Stimulated activated effector memory CD8-positive, alpha-beta T cell treated with anti-CD3 and anti-CD28 coated beads, Interleukin-12 subunit alpha, Interleukin-12 subunit beta, amount 100 ng/mL, for 72 hours (primary cell): ENCODE measurements at regions not wholly inside any gene's neighbourhood (a gene's known extent, or its start where the extent isn't known, plus 50 kb on each side); places are given as distances from the start of the nearest gene placed in this dataset.
"Not testable (repeated sequence)": the region's sequence is repeated elsewhere in the genome, so short reads cannot be mapped to it uniquely, and the experiment has no call there.

Source experiments
- ATAC-seq: fragments of 150-1000 bp; cut with Tn5 transposase; 2 replicates; pipeline ENCODE4 v1.10.0; 2021
- DNase-seq, 2 donors: peaks; one replicate each; pipeline ENCODE4 v3.0.0; 2021 to 2022; ENCODE audit warnings: low spot score in 2 of 2
- H3K27ac Mint-ChIP-seq: one replicate; pipeline ENCODE4 v1.8.0; 2022; ENCODE audit warnings: mild to moderate bottlenecking, mixed read lengths
- H3K36me3 Mint-ChIP-seq: one replicate; pipeline ENCODE4 v1.8.0; 2022; ENCODE audit warnings: mild to moderate bottlenecking, mixed read lengths
- H3K4me1 Mint-ChIP-seq: one replicate; pipeline ENCODE4 v1.8.0; 2022; ENCODE audit warnings: mixed read lengths
- H3K4me3 Mint-ChIP-seq: one replicate; pipeline ENCODE4 v1.8.0; 2022; ENCODE audit warnings: mild to moderate bottlenecking, mixed read lengths
- H3K9me3 Mint-ChIP-seq: one replicate; pipeline ENCODE4 v1.8.0; 2022; ENCODE audit warnings: mixed read lengths

- no peaks in the 10 kb centered on the region for H3K36me3 Mint-ChIP-seq
- ATAC-seq (no peak), DNase-seq (no peak)
- H3K4me1 Mint-ChIP-seq: no peaks in the 10 kb centered on the region
- H3K4me3 Mint-ChIP-seq: no peak overlapping the region
- no peak overlapping the region for H3K27ac Mint-ChIP-seq
- H3K9me3 Mint-ChIP-seq: no peaks in the 10 kb centered on the region
Observed at GRCh38 chr9:78383130-78383529, 86.2 kb downstream of the PSAT1 start.

GRCh38 chr9:78386348-78386747 lies 89.4 kb downstream of the PSAT1 start:
- no peak overlapping the region for H3K4me3 Mint-ChIP-seq
- H3K36me3 Mint-ChIP-seq: no peaks in the 10 kb centered on the region
- H3K9me3 Mint-ChIP-seq: no peaks in the 10 kb centered on the region
- ATAC-seq (no peak), DNase-seq (no peak)
- no peaks in the 10 kb centered on the region for H3K4me1 Mint-ChIP-seq
- no peak overlapping the region for H3K27ac Mint-ChIP-seq

DNA sequence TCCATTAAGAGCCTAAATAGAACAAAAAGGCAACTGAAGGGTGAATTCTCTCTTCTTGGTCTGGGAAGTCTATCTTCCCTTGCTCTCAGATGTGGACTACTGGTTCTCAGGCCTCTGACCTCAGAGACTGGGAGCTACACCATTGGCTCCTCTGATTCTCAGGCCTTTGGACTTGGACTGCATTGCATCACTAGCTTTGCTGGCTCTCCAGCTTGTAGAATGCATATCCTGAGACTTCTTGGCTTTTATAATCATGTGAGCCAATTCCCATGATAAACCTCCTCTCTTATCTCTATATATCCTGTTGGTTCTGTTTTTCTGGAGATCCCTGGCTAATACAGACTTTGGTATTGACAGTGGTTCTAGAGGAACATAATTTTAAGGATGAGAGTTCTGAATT lies 89.8 kb downstream of the PSAT1 start:
- Mint-ChIP-seq H3K4me3 (no peak overlapping the region), H3K9me3 (no peaks in the 10 kb centered on the region), H3K36me3 (no peaks in the 10 kb centered on the region), H3K4me1 (no peaks in the 10 kb centered on the region), H3K27ac (no peak overlapping the region)
- ATAC-seq: no peak
- DNase-seq: no peak

DNA sequence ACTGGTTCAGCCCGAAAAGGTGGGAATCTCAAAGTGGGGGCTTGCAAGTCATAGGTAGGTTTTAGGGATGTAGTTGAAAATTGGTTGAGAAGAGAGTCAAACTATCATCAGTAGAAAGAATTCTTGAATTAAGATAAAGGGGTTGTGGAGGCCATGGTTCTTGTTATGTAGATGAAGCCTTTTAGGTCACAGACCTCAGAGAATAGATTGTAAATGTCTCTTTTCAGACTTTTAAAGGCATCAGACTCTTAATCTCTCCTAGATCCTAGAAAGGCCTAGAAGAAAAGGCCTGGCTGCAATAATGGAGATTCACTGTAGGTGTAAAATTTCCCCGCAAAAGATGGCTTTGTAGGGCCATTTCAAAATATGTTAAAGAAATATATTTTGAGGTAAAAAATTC lies 96.4 kb downstream of the PSAT1 start:
- Mint-ChIP-seq H3K9me3 (no peaks in the 10 kb centered on the region), H3K27ac (no peak overlapping the region), H3K4me1 (no peaks in the 10 kb centered on the region), H3K4me3 (no peak overlapping the region), H3K36me3 (no peaks in the 10 kb centered on the region)
- DNase-seq: no peak
- no peak for ATAC-seq

- no peak for DNase-seq
- no peak for ATAC-seq
- Mint-ChIP-seq H3K4me3 (no peak overlapping the region), H3K4me1 (no peaks in the 10 kb centered on the region), H3K9me3 (no peaks in the 10 kb centered on the region), H3K36me3 (no peaks in the 10 kb centered on the region), H3K27ac (no peak overlapping the region)
Observed at GRCh38 chr9:78393932-78394331, 97.0 kb downstream of the PSAT1 start.

DNA sequence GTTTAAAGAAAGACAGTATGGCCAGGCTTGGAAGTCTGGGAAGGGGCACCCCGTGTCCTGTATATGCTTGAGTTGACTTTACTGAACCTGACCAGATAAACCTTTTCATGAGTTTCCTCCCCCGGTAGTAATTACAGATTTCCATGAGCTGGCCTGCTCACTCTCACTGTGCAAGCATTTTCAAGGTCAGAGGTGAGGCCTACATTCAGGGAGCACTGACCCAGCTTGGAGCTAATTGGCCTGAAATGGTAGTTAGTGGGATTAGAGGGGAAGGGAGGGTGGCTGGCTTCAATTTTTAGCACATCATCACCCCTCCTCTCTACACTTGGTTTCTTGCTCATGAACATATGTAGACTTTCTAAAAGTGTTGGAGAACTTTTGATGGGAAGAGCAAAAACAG lies 99.2 kb downstream of the PSAT1 start:
- Mint-ChIP-seq H3K36me3 (no peaks in the 10 kb centered on the region), H3K9me3 (no peaks in the 10 kb centered on the region), H3K4me1 (no peaks in the 10 kb centered on the region), H3K27ac (no peak overlapping the region), H3K4me3 (no peak overlapping the region)
- DNase-seq: no peak
- no peak for ATAC-seq

DNA sequence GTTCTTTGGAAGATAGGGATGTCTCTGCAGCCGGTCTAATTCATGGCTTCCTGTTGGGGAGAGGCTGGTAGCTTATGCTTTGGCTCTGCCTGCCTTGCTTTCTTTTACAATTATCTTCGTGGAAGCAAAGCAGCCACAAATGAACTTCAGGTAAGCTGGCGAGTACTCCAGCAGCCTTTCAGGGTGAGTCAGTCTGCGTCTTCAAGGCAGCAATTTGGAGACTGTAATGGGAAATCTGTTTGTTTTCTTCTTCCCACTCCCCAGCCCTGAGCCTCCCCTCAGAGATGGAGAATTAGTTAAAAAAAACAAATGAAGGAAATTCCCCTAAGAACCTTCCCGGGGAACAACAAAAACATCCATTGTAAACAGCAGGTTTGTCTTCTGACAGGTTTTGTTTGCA lies 100.1 kb downstream of the PSAT1 start:
- Mint-ChIP-seq H3K36me3 (no peaks in the 10 kb centered on the region), H3K4me3 (no peak overlapping the region), H3K27ac (no peak overlapping the region), H3K9me3 (no peaks in the 10 kb centered on the region), H3K4me1 (no peaks in the 10 kb centered on the region)
- no peak for ATAC-seq
- DNase-seq: no peak

GRCh38 chr9:78397454-78397853 lies 100.5 kb downstream of the PSAT1 start:
- H3K9me3 Mint-ChIP-seq: no peaks in the 10 kb centered on the region
- ATAC-seq: no peak
- no peak for DNase-seq
- no peaks in the 10 kb centered on the region for H3K36me3 Mint-ChIP-seq
- H3K27ac Mint-ChIP-seq: no peak overlapping the region
- no peaks in the 10 kb centered on the region for H3K4me1 Mint-ChIP-seq
- H3K4me3 Mint-ChIP-seq: no peak overlapping the region

- no peak for DNase-seq
- ATAC-seq: no peak
- H3K4me1 Mint-ChIP-seq: no peaks in the 10 kb centered on the region
- no peak overlapping the region for H3K4me3 Mint-ChIP-seq
- no peak overlapping the region for H3K27ac Mint-ChIP-seq
- no peaks in the 10 kb centered on the region for H3K9me3 Mint-ChIP-seq
- H3K36me3 Mint-ChIP-seq: no peaks in the 10 kb centered on the region
Observed at GRCh38 chr9:78399153-78399552, 102.2 kb downstream of the PSAT1 start.

GRCh38 chr9:78400496-78400895 lies 103.6 kb downstream of the PSAT1 start:
- Mint-ChIP-seq H3K36me3 (no peaks in the 10 kb centered on the region), H3K9me3 (no peaks in the 10 kb centered on the region), H3K27ac (no peak overlapping the region), H3K4me1 (no peaks in the 10 kb centered on the region), H3K4me3 (no peak overlapping the region)
- ATAC-seq (no peak), DNase-seq (no peak)

GRCh38 chr9:78405461-78405860 lies 108.5 kb downstream of the PSAT1 start:
- Mint-ChIP-seq H3K9me3 (no peaks in the 10 kb centered on the region), H3K27ac (no peak overlapping the region), H3K4me1 (no peaks in the 10 kb centered on the region), H3K4me3 (no peak overlapping the region), H3K36me3 (no peaks in the 10 kb centered on the region)
- no peak for ATAC-seq
- no peak for DNase-seq

DNA sequence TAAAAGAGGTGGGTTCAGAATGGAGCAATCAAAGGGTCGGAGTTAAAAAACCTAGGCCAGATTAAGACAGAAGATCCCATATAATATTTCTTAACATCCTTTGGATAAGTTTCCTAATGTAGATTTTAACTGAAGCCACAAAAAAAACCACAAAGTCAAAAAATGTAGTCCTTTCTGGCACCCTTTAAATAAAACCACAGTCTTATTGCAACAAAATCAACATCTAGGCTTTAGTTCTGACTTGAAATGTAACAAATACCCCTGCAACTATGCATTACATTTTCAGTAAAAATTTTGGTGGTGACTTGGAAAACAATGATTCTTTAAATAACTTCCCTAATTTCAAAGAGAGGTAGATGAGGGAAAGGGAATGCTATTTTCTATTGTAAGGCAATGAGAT lies 109.2 kb downstream of the PSAT1 start:
- H3K36me3 Mint-ChIP-seq: no peaks in the 10 kb centered on the region
- no peak overlapping the region for H3K27ac Mint-ChIP-seq
- no peak for ATAC-seq
- no peaks in the 10 kb centered on the region for H3K4me1 Mint-ChIP-seq
- no peaks in the 10 kb centered on the region for H3K9me3 Mint-ChIP-seq
- H3K4me3 Mint-ChIP-seq: no peak overlapping the region
- DNase-seq: no peak

- Mint-ChIP-seq H3K27ac (no peak overlapping the region), H3K4me1 (no peaks in the 10 kb centered on the region), H3K36me3 (no peaks in the 10 kb centered on the region), H3K4me3 (no peak overlapping the region), H3K9me3 (no peaks in the 10 kb centered on the region)
- ATAC-seq (no peak), DNase-seq (no peak)
Observed at GRCh38 chr9:78406933-78407332, 110.0 kb downstream of the PSAT1 start.

DNA sequence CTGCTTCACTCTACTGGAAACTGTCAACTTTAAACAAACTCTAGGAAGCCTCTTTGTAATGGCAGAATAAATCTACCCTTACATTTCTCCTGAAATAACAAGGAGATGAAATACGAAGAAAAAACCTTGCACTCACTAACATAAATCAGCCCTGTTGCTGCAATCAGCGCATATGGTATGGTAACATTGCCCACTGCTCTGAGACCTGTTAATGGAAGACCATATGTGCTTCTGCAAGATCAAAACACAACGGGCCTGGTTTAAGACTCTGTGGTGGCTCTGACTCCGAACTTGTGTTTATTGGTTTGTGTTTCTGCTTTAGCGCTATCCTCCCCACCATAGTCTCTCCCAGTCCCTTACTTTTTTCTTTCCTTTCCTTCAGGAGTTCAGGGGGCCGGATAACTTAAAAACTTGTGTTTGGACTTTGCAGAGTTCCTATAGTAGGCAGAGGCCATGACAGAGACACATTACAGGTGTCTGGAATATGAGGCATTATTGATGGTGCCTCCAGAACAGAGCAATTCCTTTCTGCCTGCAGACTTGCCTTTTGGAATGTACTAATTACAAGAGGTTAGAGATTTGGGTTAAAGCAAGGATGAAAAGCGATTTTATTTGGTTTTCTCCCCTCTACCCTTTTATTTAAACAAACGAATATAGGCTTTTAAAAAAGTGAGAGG lies 110.8 kb downstream of the PSAT1 start:
- DNase-seq (no peak), ATAC-seq (no peak)
- no peak overlapping the region for H3K27ac Mint-ChIP-seq
- H3K36me3 Mint-ChIP-seq: no peaks in the 10 kb centered on the region
- no peaks in the 10 kb centered on the region for H3K9me3 Mint-ChIP-seq
- no peak overlapping the region for H3K4me3 Mint-ChIP-seq
- H3K4me1 Mint-ChIP-seq: no peaks in the 10 kb centered on the region

- ATAC-seq: no peak
- no peak overlapping the region for H3K27ac Mint-ChIP-seq
- no peaks in the 10 kb centered on the region for H3K9me3 Mint-ChIP-seq
- H3K36me3 Mint-ChIP-seq: no peaks in the 10 kb centered on the region
- no peak for DNase-seq
- no peaks in the 10 kb centered on the region for H3K4me1 Mint-ChIP-seq
- H3K4me3 Mint-ChIP-seq: no peak overlapping the region
Observed at GRCh38 chr9:78408388-78408787, 111.5 kb downstream of the PSAT1 start.

DNA sequence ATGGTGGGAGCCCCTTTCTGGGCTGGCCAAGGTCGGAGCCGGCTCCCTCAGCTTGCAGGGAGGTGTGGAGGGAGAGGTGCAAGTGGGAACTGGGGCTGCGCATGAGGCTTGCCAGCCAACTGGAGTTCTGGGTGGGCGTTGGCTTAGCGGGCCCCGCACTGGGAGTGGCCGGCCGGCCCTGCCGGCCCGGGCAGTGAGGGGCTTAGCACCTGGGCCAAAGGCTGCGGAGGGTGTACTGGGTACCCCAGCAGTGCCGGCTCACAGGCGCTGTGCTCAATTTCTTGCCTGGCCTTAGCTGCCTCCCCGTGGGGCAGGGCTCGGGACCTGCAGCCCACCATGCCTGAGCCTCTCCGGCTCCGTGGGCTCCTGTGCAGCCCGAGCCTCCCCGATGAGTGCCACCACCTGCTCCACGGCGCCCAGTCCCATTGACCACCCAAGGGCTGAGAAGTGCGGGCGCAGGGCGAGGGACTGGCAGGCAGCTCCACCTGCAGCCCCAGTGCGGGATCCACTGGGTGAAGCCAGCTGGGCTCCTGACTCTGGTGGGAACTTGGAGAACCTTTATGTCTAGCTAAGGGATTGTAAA lies 113.1 kb downstream of the PSAT1 start:
- H3K4me1 Mint-ChIP-seq, ATAC-seq: not testable (repeated sequence)

GRCh38 chr9:78422309-78422708 lies 125.4 kb downstream of the PSAT1 start:
- H3K4me1 Mint-ChIP-seq: no peaks in the 10 kb centered on the region
- no peak overlapping the region for H3K27ac Mint-ChIP-seq
- ATAC-seq (no peak), DNase-seq (no peak)
- no peaks in the 10 kb centered on the region for H3K9me3 Mint-ChIP-seq
- no peaks in the 10 kb centered on the region for H3K36me3 Mint-ChIP-seq
- no peak overlapping the region for H3K4me3 Mint-ChIP-seq

More for the DNA sequence above, 113.1 kb downstream of the PSAT1 start:
- H3K27ac Mint-ChIP-seq, H3K4me3 Mint-ChIP-seq, DNase-seq, H3K36me3 Mint-ChIP-seq, H3K9me3 Mint-ChIP-seq: not testable (repeated sequence)
